GM18499 (cell line): ENCODE measurements at regions not wholly inside any gene's neighbourhood (a gene's known extent, or its start where the extent isn't known, plus 50 kb on each side); places are given as distances from the start of the nearest gene placed in this dataset.
A peak's percentile ranks its signal among the peaks of the same experiment; 100 is the strongest.
"Not testable (repeated sequence)": the region's sequence is repeated elsewhere in the genome, so short reads cannot be mapped to it uniquely, and the experiment has no call there.

Source experiments
- ATAC-seq: cut with Tn5 transposase; IDR thresholded peaks from one replicate; pipeline ENCODE4 v1.9.1; 2021; ENCODE audit warnings: moderate number of reproducible peaks; ENCODE audit not compliant: insufficient read depth, unreplicated experiment

DNA sequence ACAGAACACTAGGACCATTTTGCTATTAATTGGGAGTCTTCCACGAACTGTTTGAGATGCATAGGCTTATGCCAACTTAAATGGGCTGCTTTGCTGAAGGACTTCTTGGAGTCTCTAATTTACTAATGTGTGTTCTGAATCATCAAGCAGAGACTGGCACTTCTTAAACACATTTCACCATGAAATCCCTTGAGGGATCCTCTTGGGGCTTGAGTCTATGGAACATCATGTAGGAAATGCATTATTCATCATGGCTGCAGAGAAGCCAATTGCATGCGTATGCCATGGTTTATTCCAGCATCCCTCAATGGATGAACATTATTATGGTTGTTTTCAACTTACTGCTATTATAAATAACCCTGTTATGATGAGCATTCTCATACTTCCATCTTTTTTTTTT is 73.4 kb downstream of the FGD2 start:
- no peak for ATAC-seq

DNA sequence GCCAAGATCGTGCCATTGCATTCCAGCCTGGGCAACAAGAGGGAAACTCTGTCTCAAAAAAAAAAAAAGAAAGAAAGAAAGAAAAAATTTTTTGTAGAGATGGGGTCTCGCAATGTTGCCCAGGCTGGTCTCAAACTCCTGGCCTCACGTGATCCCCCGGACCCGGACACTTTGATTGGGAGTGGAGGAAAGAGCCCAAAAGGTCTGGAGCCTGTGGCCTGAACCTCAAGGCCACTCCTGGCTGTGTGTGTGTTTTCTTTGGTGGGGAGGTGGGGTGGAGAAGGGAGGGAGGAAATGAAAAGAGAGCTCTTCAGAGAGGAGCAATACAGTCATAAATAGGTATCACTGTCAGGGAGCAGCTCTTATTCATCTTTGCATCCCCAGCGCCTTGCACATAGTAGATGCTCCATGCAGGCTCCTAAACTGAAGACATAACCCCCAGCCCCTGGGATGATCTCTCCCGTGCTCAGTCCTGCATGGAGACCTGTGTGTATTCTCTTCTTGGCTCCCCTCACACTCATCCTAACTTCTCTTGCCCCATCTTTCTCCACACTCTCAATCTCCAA is 75.7 kb downstream of the FGD2 start:
- no peak for ATAC-seq

DNA sequence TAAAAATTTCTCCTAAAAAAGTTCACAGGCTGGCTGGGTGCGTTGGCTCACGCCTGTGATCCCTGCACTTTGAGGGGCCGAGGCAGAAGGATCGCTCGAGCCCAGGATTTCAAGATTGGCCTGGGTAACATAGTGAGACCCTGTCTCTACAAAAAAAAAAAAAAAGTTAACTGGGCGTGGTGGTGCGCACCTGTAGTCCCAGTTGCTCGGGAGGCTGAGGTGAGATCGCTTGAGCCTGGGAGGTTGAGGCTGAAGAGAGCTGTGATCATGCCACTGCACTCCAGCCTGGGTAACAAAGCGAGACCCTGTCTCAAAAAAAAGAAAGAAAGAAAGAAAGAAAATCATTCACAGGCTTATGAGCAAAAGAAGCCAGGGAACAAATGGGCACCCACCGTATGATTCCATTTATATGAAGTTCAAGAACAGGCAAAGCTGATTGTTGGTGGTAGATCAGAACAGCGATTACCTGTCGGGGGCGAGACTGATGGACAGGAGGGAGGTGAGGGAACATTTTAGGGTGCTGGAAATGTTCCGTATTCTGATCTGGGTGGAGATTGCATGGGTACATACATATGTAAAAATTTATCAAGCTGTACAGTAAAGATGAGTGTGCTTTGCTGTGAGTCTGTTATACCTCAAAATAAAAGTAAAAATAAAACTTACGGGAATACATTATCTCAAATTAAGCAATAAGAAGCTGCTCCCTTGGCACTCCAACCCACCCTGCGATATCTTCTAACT is 77.1 kb downstream of the FGD2 start:
- ATAC-seq = no peak

DNA sequence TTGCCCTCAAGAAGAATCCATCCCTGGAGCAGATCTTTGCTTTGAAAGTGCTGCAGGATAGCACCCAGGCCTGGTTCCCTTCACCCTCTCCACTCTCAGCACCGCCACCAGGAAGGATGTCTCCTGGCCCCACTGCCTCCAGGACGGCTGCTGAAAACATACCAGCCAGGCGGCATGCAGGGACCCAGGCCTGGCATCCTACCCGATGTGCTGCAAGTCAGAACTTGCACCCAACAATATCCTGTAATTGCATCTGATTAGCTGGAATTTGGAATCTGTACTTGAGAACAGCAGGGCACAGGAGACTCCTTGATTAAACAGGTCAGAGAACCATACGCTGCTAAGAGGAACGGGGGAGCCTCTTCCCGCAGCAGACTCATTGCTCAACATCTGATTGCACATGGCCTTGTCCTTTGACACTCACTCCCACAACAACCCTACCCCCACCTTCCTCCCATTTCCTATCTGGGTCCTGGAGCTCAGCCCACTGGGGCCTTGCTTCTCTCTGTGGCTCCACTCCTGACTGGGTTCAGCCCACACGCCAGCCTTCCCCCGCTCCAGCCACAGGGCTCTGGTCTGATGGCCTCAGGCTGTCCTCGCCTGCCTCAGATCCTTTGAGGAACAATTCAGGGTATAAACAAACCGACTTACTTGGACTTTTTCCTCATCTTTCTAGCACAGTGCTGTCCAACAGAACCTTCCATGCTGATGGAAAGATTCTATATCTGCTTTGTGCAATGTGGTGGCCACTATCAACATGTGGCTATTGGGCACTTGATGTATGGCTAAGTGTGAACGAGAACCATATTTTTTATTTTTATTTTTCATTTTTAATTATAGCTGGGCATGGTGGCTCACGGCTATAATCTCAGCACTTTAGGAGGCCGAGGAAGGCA is 78.0 kb downstream of the FGD2 start:
- ATAC-seq = no peak

DNA sequence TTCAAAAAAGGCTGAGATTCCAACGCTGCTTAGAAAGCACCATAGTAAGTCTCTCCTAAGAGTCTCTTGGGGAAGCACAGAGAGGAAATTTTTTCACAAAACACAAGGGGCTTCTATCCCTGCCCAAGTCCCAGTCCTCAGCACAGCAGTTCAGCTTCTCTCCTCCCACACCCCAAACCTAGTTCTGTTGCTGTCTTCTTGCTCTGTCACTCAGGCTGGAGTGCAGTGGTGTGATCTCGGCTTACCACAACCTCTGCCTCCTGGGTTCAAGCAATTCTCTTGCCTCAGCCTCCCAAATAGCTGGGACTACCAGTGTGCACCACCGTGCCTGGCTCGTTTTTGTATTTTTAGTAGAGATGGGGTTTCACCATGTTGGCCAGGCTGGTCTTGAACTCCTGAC is 79.2 kb downstream of the FGD2 start:
- ATAC-seq = not testable (repeated sequence)

DNA sequence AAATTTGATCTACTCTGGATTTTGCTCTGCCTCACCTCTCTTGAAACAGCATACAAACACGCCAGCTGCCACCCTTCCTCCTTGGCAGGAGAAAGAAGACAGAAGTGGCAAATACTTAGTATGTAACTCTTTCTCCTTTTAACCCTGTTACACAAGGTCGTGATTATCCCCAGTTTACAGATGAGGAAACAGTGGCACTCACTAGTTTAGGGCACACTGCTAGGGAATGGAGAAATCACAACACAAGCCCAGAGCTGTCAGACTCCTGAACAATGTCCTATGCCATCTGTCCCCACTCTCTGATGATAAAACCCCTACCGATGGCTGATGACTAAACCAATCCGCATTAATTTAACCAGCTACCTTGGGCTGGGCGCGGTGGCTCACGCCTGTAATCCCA is 79.7 kb downstream of the FGD2 start:
- no peak for ATAC-seq

DNA sequence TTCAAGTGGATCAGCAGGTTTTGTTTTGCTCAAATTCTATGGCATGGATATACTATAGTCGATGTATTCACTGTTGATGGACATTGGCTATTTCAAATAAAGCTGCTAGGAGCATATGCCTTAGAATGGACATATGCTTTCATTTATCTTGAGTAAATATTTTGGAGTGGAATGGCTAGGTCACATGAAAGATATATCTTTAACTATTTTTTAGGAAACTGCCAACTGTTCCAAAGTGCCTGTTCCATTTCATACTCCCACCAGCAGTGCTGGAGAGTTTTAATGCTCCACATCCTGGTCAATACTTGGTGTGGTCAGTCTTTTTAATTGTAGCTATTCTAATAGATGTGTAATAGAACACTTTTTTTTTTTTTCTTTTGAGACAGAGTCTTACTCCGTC is 81.1 kb upstream of the PIM1 start:
- ATAC-seq = no peak

DNA sequence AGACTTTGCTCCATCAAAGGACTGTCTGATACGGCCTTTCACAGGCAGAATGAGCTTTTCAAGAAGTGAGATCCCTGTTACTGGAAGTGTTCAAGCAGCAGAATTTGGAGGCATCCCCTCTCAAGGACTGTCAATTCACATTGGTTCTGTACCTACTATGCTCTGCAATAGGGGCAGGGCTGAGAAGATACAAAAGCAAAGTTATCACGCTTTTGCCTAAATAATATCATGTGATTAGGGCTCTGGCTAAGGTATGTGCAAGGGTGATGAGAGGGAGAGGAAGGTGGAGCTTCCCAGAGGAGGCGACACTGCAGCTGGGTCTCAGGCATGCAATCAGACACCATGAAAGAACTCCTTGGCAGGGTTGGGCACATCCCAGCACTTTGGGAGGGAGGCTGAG is 80.2 kb upstream of the PIM1 start:
- no peak for ATAC-seq

DNA sequence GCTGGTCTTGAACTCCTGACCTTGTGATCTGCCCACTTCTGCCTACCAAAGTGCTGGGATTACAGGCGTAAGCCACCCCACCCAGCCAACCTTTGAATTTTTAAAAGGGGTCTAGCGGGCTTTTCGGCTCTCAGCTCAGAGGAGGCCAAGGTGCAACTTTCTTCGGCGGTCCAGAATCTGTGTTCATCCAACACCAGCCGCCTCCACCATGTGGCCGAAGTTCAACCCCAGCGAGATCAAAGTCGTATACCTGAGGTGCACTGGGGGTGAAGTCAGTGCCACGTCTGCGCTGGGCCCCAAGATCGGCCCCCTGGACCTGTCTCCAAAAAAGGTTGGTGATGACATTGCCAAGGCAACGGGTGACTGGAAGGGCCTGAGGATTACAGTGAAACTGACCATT is 78.8 kb upstream of the PIM1 start:
- ATAC-seq = not testable (repeated sequence)

DNA sequence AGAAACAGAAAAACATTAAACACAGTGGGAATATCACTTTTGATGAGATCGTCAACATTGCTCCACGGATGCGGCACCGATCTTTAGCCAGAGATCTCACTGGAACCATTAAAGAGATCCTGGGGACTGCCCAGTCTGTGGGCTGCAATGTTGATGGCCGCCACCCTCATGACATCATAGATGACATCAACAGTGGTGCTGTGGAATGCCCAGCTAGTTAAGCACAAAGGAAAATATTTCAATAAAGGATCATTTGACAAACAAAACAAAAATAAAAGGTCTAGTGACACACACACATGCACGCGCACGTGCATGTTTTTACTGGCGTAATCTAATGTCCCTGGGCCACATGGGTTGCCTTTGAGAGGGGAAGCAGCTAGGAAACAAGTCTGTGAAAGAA is 78.4 kb upstream of the PIM1 start:
- not testable (repeated sequence) for ATAC-seq

DNA sequence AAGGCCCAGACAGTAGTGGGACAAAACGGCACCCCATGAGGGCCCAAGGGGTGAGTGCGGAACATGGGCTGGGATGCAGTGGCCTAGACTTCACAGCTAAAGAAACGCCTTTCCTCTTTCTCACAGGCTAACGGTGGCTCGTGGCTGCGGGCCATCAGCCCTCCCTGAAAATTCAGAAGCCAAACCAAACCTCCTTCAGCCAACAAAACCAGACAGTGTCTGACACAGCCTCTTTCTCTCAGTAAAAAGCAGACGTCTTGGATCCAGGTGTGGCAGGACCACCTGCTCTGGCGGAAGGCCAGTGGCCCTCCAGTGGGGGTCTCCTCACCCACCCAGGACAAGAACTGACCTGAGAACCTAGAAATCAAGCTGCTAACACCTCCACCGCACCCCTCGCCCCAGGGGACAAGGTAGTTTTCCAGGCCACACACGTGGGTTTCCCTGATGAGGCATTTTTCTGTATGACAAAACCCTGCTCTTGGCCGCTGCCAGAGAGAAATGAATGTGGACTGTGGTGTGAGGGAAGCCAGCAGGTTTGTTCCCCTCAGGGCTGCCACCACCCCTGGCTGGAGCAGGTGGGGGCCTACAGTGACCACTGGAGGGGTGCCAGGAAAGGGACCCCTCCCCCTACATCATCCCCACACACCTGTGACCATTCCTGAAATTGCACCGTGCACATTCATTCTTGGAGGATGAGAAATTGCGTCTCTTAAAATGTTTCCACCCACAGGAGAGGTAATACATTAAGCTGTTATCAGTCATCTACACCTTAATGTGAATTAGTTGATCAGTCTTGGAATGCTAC is 76.8 kb upstream of the PIM1 start:
- no peak for ATAC-seq

DNA sequence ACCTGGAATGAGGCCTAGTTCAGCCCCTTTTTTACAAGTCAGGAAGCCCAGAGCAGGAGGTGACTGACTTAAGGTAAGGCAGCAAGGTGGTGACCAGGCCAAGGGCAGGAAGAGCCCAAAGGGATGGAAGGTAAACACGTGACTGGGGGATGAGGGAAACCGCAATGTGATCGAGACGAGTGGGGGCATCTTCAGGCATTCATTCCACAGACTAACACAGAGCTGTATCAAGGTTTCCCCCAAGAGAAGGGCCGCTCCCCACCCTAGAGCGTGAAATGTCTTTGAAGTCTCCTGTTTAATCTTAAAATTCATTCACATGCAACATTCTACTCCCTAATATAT is 76.3 kb upstream of the PIM1 start:
- no peak for ATAC-seq

DNA sequence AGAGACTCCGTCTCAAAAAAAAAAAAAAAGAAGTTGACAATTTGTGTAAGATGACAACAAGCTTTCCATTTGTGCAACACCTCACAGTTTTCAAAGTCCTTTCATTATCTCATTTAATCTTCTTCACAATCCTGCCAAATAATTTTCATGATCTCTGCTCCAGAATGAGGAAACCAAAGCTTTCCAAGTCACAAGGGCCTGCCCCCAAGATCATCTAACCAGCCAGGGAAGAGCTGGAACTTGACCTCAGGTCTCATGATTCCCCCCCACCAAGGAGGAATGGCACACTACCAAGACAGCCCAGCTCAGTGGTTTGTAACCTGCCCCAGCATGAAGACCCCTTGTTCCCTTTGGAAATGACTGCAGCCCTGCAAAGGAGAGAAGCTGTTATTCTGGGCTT is 74.0 kb upstream of the PIM1 start:
- no peak for ATAC-seq

DNA sequence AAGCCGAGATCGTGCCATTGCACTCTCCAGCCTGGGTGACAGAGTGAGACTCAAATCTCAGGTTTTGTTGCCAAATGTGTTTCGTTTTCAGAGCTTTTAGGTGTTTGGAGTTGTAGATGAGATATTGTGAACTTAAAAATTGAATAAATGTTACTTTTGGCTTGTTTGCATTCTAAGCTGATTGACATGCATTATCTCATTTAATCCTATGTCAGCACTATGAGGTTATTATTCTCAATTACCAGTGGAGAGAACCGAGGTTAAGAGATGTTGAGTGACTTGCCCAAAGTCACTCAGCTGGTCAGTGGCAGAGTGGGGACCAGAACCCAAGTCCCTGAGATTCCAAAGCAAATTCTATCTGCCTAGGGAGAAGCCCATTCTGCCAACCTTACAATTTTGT is 72.6 kb upstream of the PIM1 start:
- no peak for ATAC-seq

DNA sequence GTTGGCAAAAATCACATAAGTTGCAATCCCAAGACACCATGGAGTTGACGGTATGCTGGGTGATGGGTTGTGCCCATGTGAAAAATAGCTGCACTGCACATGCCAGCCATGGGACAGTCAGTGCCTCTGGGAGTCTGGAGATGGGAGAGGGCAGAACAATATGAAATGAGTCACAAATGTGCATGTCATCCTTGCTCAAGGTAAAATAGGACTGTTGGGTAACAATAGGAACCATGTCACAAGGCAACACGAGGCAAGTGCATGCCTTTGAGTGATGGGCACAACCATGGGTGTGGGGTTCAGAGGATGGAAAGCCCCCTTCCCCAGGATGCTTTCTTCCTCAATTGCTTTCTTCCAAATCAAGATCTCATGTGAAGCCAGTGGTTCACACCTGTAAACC is 70.5 kb upstream of the PIM1 start:
- no peak for ATAC-seq

DNA sequence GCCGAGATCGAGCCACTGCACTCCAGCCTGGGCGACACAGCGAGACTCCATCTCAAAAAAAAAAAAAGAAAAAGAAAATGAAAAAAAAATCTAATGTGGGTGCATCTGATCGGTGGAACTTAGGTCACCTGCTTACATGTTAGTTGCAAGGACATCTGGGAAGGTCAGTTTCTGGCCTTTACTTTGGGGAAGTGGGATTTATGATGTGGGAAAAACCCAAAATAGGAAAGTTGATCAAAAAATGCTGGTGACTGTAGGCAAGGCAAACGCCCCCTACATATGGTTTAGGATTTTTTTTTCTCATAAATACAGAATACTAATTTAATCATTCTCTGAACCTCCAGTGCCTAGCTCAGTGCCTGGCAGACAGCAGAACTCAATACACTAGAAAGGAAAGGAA is 69.2 kb upstream of the PIM1 start:
- ATAC-seq = no peak

DNA sequence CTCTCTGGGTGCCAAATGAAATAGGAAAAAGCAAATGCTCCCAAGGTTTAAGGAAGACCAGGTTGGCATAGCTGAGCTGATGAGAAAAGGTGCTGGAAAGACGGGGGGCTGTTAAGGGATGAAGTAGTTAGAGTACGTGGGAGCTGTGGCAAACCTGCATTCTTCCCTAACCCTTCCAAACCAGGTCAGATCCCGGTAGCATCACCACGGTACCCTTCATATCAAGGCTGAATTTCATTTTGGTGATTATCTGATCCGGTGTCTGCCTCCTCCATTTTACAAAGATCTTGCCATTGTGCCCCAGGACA is 68.0 kb upstream of the PIM1 start:
- ATAC-seq = no peak

DNA sequence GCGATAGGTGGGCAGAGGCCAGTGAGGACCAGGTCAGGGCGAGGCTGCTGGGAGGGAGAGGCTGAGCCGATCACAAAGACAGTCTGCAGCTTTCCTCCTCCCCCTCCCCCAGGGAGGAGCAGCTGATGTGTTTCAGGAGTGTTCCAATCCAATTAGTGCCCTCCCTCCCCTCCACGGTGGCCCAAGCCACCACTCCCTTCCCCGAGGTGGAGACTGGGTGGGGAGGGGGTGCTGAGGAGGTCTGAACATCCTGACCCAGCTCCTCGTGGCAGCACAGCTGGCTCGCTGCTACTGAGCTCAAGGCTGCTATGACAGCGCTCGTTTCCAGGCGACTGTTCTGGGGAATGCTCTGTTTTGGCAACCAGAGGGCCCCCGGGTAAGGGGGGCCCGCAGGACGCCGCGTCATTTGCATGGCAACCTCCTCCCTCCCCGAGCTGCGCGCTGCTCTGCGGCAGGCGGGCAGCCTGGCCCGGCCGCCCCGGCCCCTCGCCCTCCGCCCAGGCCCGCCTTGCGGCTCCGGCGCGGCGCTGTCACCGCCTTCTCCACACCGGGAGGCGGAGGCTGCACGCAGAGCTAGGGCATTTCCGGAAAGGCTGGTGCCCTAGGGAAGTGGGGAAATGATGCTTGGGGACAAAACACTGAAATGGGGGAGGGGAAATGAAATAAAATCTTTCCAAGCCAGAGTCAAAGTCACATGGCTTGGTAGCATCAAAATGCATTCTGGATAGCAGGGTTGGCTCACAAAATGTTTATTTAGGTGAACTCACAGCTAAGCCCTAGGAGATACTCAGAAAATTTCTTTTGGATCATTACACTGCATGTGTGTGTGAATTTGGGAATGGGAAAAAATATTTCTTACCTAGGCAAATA is 67.4 kb upstream of the PIM1 start:
- peak; percentile 54 for ATAC-seq

DNA sequence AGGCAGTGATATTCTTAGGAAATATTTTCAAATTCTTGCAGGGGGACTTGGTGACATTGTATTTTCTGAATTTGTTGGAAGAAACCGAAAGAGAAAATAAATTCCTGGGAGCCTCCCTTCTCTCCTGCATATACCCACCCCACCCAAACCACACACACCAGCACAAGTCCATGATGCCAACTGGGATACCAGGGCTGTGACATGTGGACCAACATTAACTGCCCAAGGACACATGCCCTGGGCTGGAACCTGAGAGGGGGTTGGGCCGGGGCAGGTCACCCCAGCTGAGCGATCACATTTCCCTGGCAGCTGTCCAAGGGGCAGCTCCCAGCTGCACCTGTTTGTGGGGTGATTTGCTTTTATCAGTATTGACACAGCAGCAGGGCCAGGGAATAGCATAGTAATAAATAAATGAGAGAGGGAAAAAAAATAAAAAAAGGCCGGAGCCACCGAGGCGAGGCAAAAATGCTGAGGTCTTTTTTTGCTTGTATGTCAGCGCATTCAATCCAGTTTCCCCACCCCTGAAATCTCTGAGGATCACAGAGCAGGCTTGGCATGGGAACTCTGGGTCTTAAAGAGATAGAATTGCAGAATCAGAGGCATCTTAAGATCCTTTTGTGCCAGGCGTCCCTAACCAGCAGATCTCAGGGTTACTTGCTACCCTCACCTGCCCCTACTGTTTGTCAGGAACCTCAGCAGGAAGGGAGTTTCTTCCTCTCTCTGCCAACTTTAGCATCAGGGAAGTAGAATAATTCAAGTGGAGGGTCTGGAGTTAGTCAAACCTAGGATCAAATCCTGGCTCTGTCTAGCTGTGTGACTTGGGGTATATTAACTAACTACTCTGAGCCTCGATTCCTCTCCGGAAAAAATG is 66.5 kb upstream of the PIM1 start:
- no peak for ATAC-seq
